ENCODE measurements at regions not wholly inside any gene's neighbourhood (a gene's known extent, or its start where the extent isn't known, plus 50 kb on each side); places are given as distances from the start of the nearest gene placed in this dataset.

- Histone ChIP-seq H3K9me3 (ENCODE audit: control insufficient read depth in 2 of 2, insufficient read depth in 1 of 2, low read depth in 1 of 2, low read length in 1 of 2) (no peaks in the 10 kb centered on the region), H3K36me3 (ENCODE audit: control insufficient read depth in 2 of 2, insufficient read depth in 2 of 2, low read length in 1 of 2) (no peaks in the 10 kb centered on the region), H3K4me1 (ENCODE audit: control insufficient read depth in 2 of 2, insufficient read depth in 2 of 2, low read length in 1 of 2) (no peaks in the 10 kb centered on the region), H3K27me3 (ENCODE audit: control insufficient read depth in 1 of 2, insufficient read depth in 2 of 2, low read length in 2 of 2) (no peaks in the 10 kb centered on the region), H3K4me3 (ENCODE audit: low read depth in 1 of 2, low read length in 2 of 2) (no peak overlapping the region), H3K27ac (ENCODE audit: low read depth in 2 of 2, low read length in 1 of 2) (no peak overlapping the region)
- 39 to 60% methylated on average over 7 of the region's 7 CpGs for WGBS, 2 donors
Measured at GRCh38 chr10:30116041-30116491, 56.7 kb upstream of the JCAD start.

GRCh38 chr10:30115626-30115940, 56.2 kb upstream of the JCAD start:
- H3K27ac ChIP-seq (ENCODE audit: low read depth in 2 of 2, low read length in 1 of 2): no peak overlapping the region
- no peaks in the 10 kb centered on the region for H3K27me3 ChIP-seq (ENCODE audit: control insufficient read depth in 1 of 2, insufficient read depth in 2 of 2, low read length in 2 of 2)
- 51 to 58% methylated on average over 6 of the region's 6 CpGs for WGBS, 2 donors
- no peak overlapping the region for H3K4me3 ChIP-seq (ENCODE audit: low read depth in 1 of 2, low read length in 2 of 2)
- H3K9me3 ChIP-seq (ENCODE audit: control insufficient read depth in 2 of 2, insufficient read depth in 1 of 2, low read depth in 1 of 2, low read length in 1 of 2): no peaks in the 10 kb centered on the region
- H3K4me1 ChIP-seq (ENCODE audit: control insufficient read depth in 2 of 2, insufficient read depth in 2 of 2, low read length in 1 of 2): no peaks in the 10 kb centered on the region
- H3K36me3 ChIP-seq (ENCODE audit: control insufficient read depth in 2 of 2, insufficient read depth in 2 of 2, low read length in 1 of 2): no peaks in the 10 kb centered on the region

- H3K4me3 ChIP-seq (ENCODE audit: low read depth in 1 of 2, low read length in 2 of 2): no peak overlapping the region
Measured at GRCh38 chr10:30114881-30115625, 55.7 kb upstream of the JCAD start.

GRCh38 chr10:30114401-30114800, 55.0 kb upstream of the JCAD start:
- no peaks in the 10 kb centered on the region for H3K4me1 ChIP-seq (ENCODE audit: control insufficient read depth in 2 of 2, insufficient read depth in 2 of 2, low read length in 1 of 2)
- H3K9me3 ChIP-seq (ENCODE audit: control insufficient read depth in 2 of 2, insufficient read depth in 1 of 2, low read depth in 1 of 2, low read length in 1 of 2): no peaks in the 10 kb centered on the region
- 46 to 51% methylated on average over 1 of the region's 1 CpG for WGBS, 2 donors
- no peaks in the 10 kb centered on the region for H3K27me3 ChIP-seq (ENCODE audit: control insufficient read depth in 1 of 2, insufficient read depth in 2 of 2, low read length in 2 of 2)
- H3K4me3 ChIP-seq (ENCODE audit: low read depth in 1 of 2, low read length in 2 of 2): no peak overlapping the region
- H3K36me3 ChIP-seq (ENCODE audit: control insufficient read depth in 2 of 2, insufficient read depth in 2 of 2, low read length in 1 of 2): no peaks in the 10 kb centered on the region
- no peak overlapping the region for H3K27ac ChIP-seq (ENCODE audit: low read depth in 2 of 2, low read length in 1 of 2)

More at GRCh38 chr10:30114881-30115625, 55.7 kb upstream of the JCAD start:
- H3K27ac ChIP-seq (ENCODE audit: low read depth in 2 of 2, low read length in 1 of 2): no peak overlapping the region
- H3K4me1 ChIP-seq (ENCODE audit: control insufficient read depth in 2 of 2, insufficient read depth in 2 of 2, low read length in 1 of 2): no peaks in the 10 kb centered on the region
- H3K36me3 ChIP-seq (ENCODE audit: control insufficient read depth in 2 of 2, insufficient read depth in 2 of 2, low read length in 1 of 2): no peaks in the 10 kb centered on the region
- 21 to 23% methylated on average over 13 of the region's 13 CpGs for WGBS, 2 donors
- no peaks in the 10 kb centered on the region for H3K27me3 ChIP-seq (ENCODE audit: control insufficient read depth in 1 of 2, insufficient read depth in 2 of 2, low read length in 2 of 2)
- no peaks in the 10 kb centered on the region for H3K9me3 ChIP-seq (ENCODE audit: control insufficient read depth in 2 of 2, insufficient read depth in 1 of 2, low read depth in 1 of 2, low read length in 1 of 2)

GRCh38 chr10:30111340-30112022, 52.1 kb upstream of the JCAD start:
- WGBS, 2 donors: 50 to 63% methylated on average over 4 of the region's 4 CpGs
- Histone ChIP-seq H3K4me3 (ENCODE audit: low read depth in 1 of 2, low read length in 2 of 2) (no peak overlapping the region), H3K9me3 (ENCODE audit: control insufficient read depth in 2 of 2, insufficient read depth in 1 of 2, low read depth in 1 of 2, low read length in 1 of 2) (no peaks in the 10 kb centered on the region), H3K36me3 (ENCODE audit: control insufficient read depth in 2 of 2, insufficient read depth in 2 of 2, low read length in 1 of 2) (no peaks in the 10 kb centered on the region), H3K27me3 (ENCODE audit: control insufficient read depth in 1 of 2, insufficient read depth in 2 of 2, low read length in 2 of 2) (no peaks in the 10 kb centered on the region), H3K4me1 (ENCODE audit: control insufficient read depth in 2 of 2, insufficient read depth in 2 of 2, low read length in 1 of 2) (no peaks in the 10 kb centered on the region), H3K27ac (ENCODE audit: low read depth in 2 of 2, low read length in 1 of 2) (no peak overlapping the region)
